Dedifferentiated amniotic fluid mesenchymal stem cell (primary cell): ENCODE measurements at regions not wholly inside any gene's neighbourhood (a gene's known extent, or its start where the extent isn't known, plus 50 kb on each side); places are given as distances from the start of the nearest gene placed in this dataset.
"Not testable (repeated sequence)": the region's sequence is repeated elsewhere in the genome, so short reads cannot be mapped to it uniquely, and the experiment has no call there.

Experiments used
- DNase-seq: peaks from one replicate; pipeline ENCODE4 v3.0.0-alpha.2; 2016; ENCODE audit errors: extremely low spot score

DNA sequence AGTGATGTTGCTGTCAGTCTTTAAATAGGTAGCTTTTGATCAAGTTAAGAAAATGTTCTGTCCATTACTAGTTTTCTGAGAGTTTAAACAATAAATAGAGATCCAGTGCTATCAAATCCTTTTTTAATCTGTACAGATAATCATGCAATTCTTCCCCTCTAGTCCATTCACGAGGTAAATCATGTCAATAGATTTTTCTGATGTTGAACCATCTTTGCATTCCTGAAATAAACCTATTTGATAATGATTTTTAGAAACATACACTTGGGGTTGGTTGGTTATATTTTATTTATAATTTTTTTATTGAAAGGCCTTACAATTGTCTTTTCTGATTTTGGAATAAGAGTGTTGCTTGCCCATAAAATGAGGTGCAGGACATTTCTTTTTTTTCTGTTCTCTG lies 95.0 kb downstream of the FAM53A start:
- DNase-seq: no peak

DNA sequence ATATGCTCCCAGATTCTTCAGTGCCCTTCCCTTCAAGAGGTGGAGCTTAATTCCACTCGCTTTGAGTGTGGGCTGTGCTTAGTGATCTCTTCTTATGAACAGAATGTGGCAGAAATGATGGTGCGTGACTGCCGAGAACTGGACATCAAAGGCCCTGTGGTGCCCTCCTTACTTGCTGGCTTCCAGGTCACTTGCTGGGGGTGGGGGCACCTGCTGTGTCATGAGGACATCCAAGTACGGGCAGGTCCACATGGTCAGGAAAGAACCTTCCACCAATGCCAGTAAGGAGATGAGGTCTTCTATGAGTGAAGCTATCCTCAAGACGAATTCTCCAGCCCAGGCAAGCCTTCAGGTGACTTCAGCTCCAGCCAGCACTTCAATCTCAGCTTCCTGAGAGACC lies 95.8 kb downstream of the FAM53A start:
- no peak for DNase-seq

DNA sequence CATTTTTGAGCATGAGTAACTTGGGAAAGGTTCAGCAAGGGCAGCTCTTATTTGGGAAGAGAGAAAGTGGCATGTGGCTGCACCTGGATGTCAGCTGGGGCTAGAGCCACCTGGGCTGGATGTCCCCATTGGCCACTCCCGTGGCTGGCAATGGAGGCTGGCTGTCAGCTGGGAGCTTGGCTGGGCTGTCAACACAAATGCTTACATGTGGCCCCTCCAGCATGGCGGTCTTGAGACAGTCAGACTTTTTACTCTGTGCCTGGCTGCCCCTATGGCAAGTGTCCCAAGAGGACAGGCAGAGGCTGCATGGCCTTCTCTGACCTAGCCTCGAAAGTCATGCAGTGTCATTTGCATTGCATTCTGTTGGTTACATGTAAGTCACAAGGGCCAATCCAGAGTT lies 99.6 kb downstream of the FAM53A start:
- DNase-seq: no peak

DNA sequence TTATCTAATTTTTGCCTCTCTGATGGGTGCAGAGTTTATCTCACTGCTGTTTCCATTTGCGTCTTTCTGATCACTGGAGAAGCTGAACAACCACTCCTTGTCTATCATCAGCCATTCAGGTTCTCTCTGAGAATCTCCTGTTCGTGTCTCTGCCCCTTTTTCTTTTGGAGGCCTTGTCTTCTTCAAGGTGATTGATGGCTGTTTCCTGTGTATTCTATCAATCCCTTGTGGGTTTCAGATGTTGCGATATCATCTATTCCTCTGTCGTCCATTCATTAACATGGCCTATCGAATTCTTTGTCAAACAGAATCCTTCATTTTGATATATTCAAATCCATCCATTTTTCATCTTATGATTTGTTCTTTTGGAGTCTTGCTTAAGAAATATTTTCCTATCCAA lies 100.3 kb downstream of the FAM53A start:
- DNase-seq: no peak

DNA sequence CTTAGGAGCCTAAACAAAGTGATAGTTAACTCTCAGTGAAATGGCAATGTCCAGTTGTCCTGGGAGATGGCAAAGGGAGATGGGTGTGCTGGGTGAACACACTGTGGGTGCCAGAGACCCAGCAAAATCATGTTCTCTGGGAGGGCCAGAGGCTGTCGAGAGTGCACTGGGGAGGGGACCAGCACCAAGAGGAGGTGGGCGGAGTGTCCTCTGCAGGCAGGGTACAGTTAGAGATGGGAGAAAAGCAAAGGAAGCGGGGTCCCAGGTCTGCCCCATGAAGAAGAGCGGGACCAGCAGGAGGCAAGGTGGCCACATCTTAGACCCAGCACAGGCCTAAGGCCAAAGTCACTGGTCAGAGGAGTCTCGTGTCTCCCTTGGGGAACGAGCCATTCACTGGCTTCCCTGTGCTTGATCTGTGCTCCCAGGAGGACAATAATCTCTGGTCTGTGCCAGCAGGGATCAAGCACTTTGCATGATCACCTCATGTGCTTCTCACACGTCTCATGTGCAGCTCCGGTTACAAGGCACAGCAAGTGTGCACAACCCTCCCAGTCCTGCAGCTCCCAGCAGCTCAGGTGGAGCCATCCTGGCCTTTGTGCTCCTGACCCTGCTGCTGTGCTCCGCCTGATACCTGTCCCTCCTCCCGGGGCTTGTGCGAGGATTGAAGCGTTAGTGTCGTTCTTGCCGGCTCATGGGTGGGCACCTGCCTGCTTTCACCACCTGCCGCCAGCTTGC lies 100.9 kb downstream of the FAM53A start:
- DNase-seq: no peak

DNA sequence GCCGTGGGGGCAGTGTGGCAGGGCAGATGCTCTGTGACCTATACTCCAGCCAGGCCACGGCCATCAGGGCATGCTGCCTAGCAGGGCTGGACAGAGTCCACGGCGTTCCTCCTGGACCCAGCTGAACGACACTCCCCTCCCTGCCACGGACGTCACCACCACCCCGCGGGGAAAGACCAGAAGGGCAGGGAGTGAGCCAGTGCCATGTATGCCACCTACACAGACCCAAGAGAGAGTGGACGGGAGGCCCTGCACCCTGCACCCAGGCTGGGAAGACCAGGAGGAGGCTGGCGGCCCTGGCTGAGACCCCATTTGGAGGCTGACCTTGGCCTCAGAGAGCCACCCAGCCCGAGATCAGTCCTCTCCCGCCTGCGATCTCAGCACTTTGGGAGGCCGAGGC lies 101.9 kb downstream of the FAM53A start:
- no peak for DNase-seq

DNA sequence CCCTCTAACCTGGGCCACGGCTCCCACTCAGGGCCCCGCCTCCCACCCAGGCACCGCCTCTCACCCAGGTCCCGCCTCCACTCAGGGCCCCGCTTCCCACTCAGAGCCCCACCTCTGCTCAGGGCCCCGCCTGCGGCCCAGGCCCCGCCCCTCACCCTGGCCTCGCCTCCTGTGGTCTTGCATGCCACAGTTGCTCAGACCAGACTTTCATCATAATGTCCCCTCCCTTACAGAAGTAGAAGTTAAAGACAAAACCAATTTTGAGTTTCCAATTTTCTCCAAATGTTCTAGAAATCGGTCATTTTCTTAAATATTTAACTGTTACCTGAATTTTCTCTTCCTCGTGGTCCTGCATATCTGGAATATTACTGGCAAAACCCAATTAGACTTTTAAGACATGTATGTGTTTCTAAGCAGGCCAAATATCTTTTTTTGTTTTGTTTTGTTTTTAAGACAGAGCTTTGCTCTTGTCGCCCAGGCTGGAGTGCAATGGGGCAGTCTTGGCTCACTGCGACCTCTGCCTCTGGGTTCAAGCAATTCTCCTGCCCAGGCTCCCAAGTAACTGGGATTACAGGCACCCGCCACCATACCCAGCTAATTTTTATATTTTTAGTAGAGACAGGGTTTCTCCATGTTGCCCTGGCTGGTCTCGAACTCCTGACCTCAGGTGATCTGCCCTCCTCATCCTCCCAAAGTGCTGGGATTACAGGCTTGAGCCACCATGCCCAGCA lies 102.8 kb downstream of the FAM53A start:
- peak; percentile 91 for DNase-seq

DNA sequence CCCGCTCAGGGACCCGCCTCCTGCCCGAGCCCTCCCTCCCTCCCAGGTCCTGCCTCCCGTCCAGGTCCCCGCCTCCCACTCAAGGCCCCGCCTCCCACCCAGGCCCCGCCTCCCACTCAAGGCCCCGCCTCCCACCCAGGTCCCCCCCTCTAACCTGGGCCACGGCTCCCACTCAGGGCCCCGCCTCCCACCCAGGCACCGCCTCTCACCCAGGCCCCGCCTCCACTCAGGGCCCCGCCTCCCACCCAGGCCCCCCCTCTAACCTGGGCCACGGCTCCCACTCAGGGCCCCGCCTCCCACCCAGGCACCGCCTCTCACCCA lies 103.5 kb downstream of the FAM53A start:
- not testable (repeated sequence) for DNase-seq

DNA sequence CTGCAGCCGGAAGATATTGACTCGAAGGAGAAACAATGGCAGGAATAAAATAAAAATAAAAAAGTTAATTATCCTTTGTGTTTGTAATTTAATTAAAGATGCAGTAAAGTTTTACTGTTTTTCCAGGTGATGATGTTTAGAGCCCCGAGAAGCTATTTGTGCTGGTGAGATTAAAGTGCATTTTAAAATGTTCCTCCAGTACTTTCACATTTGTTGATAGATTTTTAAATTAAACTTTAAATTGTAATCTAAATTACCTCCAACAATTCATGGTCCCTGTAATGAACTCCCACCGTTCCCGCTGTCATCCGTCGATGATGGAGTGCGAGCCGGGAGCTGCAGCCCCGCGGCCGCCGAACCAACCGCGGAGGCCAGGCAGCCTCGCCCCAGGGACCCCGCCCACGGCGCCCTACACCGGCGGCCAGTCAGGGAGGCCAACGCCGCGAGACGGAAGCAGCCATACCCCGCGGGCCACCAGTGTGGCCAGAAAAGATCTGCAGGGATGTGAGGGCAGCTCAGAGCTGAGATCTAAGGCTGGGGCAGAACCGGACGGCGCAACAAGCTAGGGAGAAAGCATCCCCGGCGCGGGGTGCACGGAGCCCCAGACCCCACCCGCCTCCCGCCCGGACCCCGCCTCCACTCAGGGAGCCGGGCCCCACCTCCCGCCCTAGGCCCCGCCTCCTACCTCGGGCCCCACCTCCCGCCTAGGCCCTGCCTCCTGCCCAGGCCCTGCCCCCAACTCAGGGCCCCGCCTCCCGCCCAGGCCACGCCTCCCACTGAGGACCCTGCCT lies 104.0 kb downstream of the FAM53A start:
- peak; percentile 90 for DNase-seq

DNA sequence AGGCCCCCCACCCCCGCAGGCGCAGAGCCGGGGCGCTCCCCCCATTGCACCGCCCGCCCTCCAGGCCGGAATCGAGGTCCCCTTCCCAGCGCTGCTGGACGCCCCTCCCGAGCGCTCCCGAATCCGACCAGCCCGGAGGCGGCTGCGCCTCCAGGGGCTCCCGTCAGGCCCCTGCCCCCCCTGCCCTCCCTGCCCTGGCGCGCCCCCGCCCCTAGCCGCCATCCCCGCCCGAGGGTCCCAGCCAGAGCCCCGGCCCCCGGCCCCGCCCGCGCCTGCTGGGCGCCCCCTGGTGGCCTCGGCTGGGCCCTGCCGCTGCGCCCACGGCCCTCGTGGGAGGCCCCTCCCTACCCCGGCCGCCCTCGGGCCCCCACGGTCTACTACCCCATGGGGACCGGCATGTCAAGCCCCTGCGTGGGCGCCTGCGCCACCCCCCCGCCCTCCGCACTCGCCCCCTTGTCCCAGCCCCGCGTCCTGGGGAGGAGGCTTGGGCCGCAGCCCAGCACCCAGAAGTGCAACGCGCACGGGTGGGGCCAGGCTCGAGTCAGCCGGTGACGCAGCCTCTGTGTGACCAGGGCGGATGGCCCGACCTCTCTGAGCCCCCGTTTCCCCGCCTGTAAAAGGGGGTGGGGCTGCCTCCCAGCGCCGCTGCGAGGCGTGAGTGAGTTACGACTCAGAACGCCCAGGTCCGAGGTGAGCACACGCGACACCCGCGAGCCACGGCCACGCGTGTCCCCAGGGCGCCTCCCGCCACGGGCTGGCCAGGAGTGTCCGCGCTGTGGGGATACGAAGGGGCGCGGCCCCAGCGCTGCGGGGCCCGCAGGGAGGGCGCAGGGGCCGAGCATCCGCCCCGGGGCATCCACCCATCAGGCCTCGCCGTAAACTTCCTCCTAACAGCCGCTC lies 104.9 kb downstream of the FAM53A start:
- DNase-seq: peak; percentile 48

DNA sequence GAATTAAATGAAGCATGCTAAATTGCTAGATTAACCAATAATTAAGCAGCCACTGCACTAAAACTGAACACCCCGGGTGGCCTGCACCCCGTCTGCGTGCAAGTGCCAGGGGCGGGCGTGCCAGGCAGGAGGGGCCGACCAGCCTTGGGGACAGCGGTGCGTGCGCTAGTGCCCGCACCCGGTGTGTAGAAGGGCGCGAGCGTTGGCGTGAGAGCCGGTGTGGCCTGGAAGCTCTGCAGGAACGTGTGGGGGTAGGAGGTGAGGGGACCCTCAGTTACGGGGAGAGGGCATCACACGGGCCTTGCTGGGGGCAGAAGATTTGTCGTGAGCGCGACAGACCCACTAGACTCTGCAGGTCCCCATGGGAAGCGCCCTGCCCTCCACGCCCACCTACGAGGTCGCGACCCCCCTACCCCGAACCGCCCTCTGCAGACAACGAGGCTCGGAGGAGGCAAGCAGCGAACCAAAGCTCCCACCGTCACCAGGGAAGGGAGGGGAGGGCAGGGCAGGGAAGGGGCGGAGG lies 105.8 kb downstream of the FAM53A start:
- DNase-seq: no peak

DNA sequence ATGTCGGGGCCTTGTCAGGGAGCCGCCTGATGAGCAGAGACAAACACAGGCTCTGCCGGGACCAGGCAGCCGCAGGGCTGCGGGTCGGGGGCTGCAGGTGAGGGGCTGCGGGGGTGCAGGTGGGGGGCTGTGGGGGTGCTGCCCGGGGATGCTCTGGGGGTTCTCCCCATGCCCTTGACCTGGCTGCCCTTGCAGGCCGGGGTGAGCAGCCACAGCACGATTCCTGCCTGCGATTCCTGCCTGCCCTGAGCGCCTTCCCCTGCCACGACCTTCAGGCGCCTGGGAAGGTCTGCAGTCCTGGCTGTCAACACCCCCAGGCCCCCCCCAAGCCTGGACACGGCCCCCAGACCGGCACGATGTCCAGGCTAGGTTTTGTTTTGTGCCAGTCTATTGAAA lies 106.3 kb downstream of the FAM53A start:
- DNase-seq: no peak

DNA sequence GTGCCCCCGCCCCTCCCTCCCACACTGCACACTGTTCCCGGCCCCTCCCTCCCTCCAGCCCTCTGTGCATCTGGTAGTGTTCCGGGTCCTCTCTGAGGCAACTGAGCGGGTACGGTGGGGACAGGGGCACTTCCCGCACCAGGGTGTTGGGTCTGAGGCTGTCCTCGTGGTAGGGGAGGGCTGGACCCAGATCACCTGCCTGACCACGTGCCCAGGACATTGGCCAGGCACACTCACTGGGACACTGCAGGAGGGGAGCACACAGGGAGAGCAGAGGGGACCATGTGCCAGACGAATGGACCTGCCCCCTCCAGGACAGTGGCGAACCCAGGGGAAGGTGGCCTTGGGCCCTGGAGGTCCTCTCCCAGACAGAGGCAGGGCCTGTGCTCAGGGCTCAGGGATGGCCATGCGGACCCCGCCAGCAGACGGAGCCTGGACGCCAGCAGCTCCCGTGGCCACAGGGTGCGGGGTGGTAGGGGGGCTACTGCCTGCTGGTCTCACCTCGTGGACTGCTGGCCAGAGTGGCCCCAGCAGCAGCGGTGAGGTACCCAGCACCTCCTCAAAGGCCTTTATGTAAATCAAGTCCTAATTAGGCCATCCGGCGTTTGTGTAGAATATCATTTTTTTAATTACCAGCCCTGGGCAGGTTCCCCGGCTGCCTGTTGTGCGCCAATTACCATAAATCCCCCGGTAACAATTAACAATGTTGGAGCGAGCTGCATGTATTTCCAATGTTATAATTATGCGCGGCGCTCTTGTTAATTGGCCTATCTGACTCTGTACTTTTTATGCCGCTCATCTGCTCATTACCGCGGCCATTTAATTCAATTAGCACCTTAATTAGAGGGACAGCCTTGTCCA lies 106.9 kb downstream of the FAM53A start:
- no peak for DNase-seq

DNA sequence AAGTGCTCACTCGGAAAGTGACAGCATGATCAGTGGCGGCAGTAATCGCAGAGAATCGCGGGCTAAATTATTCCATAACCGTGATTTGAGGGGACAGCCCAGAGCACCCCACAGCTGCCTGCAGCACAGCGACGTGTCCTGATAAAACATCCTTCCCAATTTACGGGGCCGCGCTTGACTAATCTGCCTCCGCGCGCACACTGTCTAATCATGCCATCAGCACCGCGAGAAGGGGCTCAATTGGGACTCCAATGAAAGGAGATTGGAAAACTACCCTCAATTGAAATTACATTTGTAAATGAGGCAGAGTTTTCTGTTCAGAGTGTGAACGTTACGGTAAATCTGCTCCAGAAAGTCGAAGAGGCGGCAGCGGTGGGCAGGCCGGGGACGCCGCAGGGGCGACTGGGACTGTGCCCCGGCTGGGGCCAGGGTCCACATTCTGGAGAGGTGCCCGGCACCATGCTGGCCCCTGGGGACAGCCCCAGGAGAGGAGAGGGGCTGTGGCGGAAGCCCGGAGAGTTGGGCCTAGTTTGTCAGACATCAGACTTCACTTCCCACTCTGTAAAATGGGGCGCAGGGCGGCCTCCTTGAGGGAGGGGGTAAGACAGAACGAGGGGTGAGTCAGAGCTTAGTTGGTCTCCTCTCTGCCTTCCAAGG lies 107.7 kb downstream of the FAM53A start:
- DNase-seq: no peak

DNA sequence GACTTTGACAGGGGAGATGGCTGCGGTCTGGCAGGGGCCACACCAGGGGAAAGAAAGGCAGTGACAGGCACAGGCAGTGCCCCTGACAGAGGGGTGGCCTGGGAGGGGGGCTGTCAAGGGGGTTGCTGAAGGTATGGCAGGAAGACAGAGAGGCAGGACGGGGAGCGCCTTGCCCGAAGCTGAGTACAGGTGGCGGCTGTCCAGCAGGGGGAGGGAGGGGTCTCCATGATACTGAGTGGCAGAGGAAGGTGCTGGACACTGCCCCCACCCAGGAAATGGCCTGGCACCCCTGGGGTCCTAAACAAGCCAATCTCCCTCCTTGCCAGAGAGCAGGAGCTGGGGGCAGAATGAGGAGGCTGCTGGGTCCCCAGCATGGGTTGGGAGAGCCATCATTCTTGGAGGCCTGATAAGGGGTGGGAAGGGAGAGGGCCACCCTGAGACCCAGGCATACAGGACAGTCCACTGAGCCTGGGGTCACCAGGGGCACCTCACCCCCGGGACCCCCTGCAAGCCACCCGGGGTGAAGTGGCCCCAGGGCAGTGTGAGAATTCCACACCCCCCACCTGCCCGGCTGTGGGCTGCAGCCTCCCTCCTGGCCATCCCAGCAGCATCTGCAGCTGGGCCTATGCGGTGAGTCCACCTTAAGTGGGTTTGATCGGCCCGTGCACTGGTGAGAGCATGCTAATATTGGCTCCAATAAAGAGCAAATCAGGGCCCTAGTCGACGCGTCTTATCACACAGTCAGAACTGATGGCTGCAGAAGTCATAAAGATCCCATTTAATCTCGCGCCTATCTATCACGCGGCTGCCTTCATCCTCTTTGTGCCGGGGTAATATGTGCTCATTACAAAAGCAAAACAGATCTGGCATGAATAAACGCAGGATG lies 108.5 kb downstream of the FAM53A start:
- DNase-seq: no peak

DNA sequence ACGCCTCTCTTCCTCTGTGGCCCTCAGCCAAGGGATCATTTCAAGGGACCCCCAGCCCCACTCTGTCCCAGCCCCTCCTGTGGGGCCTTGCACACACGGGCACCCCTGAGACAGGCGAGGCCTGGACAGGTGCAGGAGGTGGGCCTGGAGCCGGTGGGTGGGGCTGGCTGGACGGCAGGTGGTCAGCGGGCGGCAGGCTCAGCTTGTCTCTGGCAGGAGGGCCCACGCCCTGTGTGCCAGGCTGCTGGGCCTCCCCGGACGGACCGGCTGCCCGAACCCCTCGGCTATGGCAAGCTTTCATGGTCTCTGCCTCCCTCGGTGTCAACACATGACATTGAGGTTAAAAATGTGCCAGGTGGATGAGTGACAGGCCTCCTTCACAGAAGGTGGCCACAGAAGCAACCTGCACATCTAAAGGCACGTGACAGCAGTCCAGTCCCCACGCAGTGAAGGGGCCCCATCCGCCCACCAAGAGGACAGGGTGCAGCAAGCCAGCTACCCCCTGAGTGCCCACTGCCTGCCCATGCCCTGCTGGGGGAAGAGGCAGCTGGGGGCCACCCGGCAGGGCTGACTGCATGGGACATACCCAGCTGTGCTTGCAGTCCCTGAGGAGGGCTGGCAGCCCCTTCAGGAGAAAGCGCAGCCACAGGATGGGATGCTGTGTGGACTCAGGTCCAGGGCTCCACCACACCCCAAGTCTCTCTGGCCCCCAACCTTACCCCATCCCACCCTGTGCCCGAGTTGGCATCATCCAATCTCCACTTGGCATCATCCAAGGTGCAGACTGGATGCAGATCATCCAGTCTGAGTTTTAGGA lies 109.3 kb downstream of the FAM53A start:
- no peak for DNase-seq

DNA sequence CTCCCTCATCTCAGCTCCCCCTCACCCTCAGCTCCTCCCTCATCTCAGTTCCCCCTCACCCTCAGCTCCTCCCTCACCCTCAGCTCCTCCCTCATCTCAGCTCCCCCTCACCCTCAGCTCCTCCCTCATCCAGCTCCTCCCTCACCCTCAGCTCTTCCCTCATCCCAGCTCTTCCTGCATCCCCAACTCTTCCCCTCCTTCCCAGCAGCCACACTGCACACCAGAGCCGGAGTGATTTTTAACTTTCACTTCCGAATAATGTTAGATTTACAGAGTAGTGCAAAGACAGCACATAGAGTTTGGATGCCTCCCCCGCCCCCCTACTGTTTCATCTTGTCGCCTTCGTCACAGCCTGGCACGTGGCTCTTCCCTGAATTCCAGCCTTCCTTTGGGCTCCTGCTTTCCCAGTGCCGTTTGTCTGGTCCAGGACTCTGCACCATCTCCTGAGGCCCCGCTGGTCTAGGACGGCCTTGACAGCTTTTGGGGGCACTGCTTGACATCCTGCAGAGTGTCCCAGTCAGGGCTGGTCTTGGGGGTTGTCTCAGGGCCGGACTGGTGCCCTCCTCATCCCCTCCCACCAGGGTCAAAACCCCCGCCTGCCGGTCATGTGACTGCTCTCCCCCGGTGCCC lies 110.2 kb downstream of the FAM53A start:
- DNase-seq: no peak
